IMR-90 (cell line): ENCODE measurements at regions not wholly inside any gene's neighbourhood (a gene's known extent, or its start where the extent isn't known, plus 50 kb on each side); places are given as distances from the start of the nearest gene placed in this dataset.

Experiments
- ATAC-seq: fragments of 200-7000 bp; cut with Tn5 transposase; 2 replicates; pipeline ENCODE4 v1.9.1; 2020; ENCODE audit warnings: low read depth, mild to moderate bottlenecking, moderate library complexity
- BruUV-seq: library from RNA; stranded (reverse); fragments of 400-500 nt; replicated peaks from 2 replicates; lab custom pipeline; 2021; lab: Mats Ljungman, UMichigan
- CTCF ChIA-PET: fragments of 300-600 bp; formaldehyde crosslinking; extraction: SDS; loops from one replicate; lab custom pipeline; 2021; ENCODE audit warnings: antibody characterized with exemption; lab: Yijun Ruan, JAX
- POLR2A ChIA-PET: fragments of 300-600 bp; sonication (Branson Sonifier 250); formaldehyde crosslinking; loops from one replicate; lab custom pipeline; 2022; ENCODE audit warnings: antibody characterized with exemption; ENCODE audit not compliant: unreplicated experiment; lab: Charles Lee
- DNase-seq: peaks from one replicate; pipeline ENCODE4 v3.0.0; 2013
- H2AFZ ChIP-seq: replicated peaks from 2 replicates; pipeline ENCODE3; 2013; ENCODE audit warnings: low read length, mild to moderate bottlenecking; ENCODE audit not compliant: poor library complexity
- H2AK5ac ChIP-seq: 2 replicates; pipeline ENCODE4 v1.6.1; 2013; ENCODE audit warnings: low read depth, low read length, inconsistent platforms
- H2AK9ac ChIP-seq: replicated peaks from 2 replicates; pipeline ENCODE3; 2013; ENCODE audit warnings: mild to moderate bottlenecking, low read depth, low read length, moderate library complexity; ENCODE audit not compliant: poor library complexity
- H2BK120ac ChIP-seq: 2 replicates; pipeline ENCODE4 v1.6.1; 2013; ENCODE audit warnings: low read depth, low read length, inconsistent platforms
- H2BK15ac ChIP-seq: 3 replicates; pipeline ENCODE4 v1.6.1; 2013; ENCODE audit warnings: low read depth, low read length, inconsistent platforms
- H2BK20ac ChIP-seq: 2 replicates; pipeline ENCODE4 v1.6.1; 2013; ENCODE audit warnings: low read depth, mild to moderate bottlenecking, inconsistent platforms, low read length, moderate library complexity
- H2BK5ac ChIP-seq: 2 replicates; pipeline ENCODE4 v1.6.1; 2013; ENCODE audit warnings: mild to moderate bottlenecking, low read depth, low read length, inconsistent platforms; ENCODE audit not compliant: poor library complexity, severe bottlenecking
- H3K14ac ChIP-seq: replicated peaks from 2 replicates; pipeline ENCODE4 v1.6.1; 2013; ENCODE audit warnings: low read depth, low read length, inconsistent platforms
- H3K18ac ChIP-seq: 2 replicates; pipeline ENCODE4 v1.6.1; 2013; ENCODE audit warnings: low read depth, low read length, control low read depth
- H3K23ac ChIP-seq: 2 replicates; pipeline ENCODE4 v1.6.1; 2013; ENCODE audit warnings: low read depth, low read length, inconsistent platforms
- H3K27ac ChIP-seq: 2 replicates; pipeline ENCODE4 v1.5.1; 2013; ENCODE audit warnings: mild to moderate bottlenecking, control low read depth, low read length; ENCODE audit not compliant: insufficient read depth
- H3K27me3 ChIP-seq: 2 replicates; pipeline ENCODE4 v1.6.1; 2013; ENCODE audit warnings: low read length; ENCODE audit not compliant: control insufficient read depth, insufficient read depth
- H3K36me3 ChIP-seq: 2 replicates; pipeline ENCODE4 v1.6.1; 2013; ENCODE audit warnings: low read length, mixed read lengths; ENCODE audit not compliant: control insufficient read depth, insufficient read depth
- H3K4ac ChIP-seq: 2 replicates; pipeline ENCODE4 v1.6.1; 2013; ENCODE audit warnings: low read depth, low read length, inconsistent platforms
- H3K4me1 ChIP-seq: 2 replicates; pipeline ENCODE4 v1.6.1; 2013; ENCODE audit warnings: low read length, mixed read lengths; ENCODE audit not compliant: control insufficient read depth, insufficient read depth
- H3K4me2 ChIP-seq: 2 replicates; pipeline ENCODE4 v1.6.1; 2013; ENCODE audit warnings: low read depth, mild to moderate bottlenecking, control low read depth, low read length, moderate library complexity
- H3K4me3 ChIP-seq: 2 replicates; pipeline ENCODE4 v1.5.1; 2013; ENCODE audit warnings: low read depth, mild to moderate bottlenecking, control low read depth, low read length, moderate library complexity; ENCODE audit not compliant: insufficient read depth
- H3K56ac ChIP-seq: 2 replicates; pipeline ENCODE4 v1.6.1; 2013; ENCODE audit warnings: low read length, inconsistent platforms; ENCODE audit not compliant: insufficient read depth; ENCODE audit errors: extremely low read depth
- H3K79me1 ChIP-seq, 2 experiments: 2 replicates each; pipeline ENCODE4 v1.6.1; 2013; ENCODE audit warnings: low read length in 2 of 2, inconsistent platforms in 1 of 2, low read depth in 1 of 2
- H3K9ac ChIP-seq: 2 replicates; pipeline ENCODE4 v1.6.1; 2013; ENCODE audit warnings: low read depth, low read length, control low read depth
- H3K9me1 ChIP-seq: 2 replicates; pipeline ENCODE4 v1.6.1; 2013; ENCODE audit warnings: low read length, inconsistent platforms; ENCODE audit not compliant: insufficient read depth
- H3K9me3 ChIP-seq: 2 replicates; pipeline ENCODE4 v1.6.1; 2013; ENCODE audit warnings: low read length; ENCODE audit not compliant: control insufficient read depth, insufficient read depth
- H4K20me1 ChIP-seq: 2 replicates; pipeline ENCODE4 v1.6.1; 2013; ENCODE audit warnings: low read length, inconsistent platforms; ENCODE audit not compliant: insufficient read depth
- H4K5ac ChIP-seq: 2 replicates; pipeline ENCODE4 v1.6.1; 2013; ENCODE audit warnings: mild to moderate bottlenecking, low read depth, low read length, control low read depth
- H4K8ac ChIP-seq, 2 experiments: 2 replicates each; pipeline ENCODE4 v1.6.1; 2013; ENCODE audit warnings: low read depth in 2 of 2, low read length in 2 of 2, control low read depth in 1 of 2, inconsistent platforms in 1 of 2
- H4K91ac ChIP-seq: 2 replicates; pipeline ENCODE4 v1.6.1; 2013; ENCODE audit warnings: low read depth, low read length, inconsistent platforms; ENCODE audit not compliant: insufficient read depth
- BHLHE40 ChIP-seq: fragments of 150-350 bp; IDR thresholded peaks from 2 replicates; pipeline ENCODE4 v1.6.1; 2016; ENCODE audit warnings: mild to moderate bottlenecking, low read depth, low read length
- CEBPB ChIP-seq: IDR thresholded peaks from 2 replicates; pipeline ENCODE4 v1.6.1; 2012; ENCODE audit warnings: low read depth, low read length, improper control_type of control experiment
- CHD1 ChIP-seq: IDR thresholded peaks from 2 replicates; pipeline ENCODE4 v1.6.1; 2012; ENCODE audit warnings: low read depth, low read length, improper control_type of control experiment
- FOS ChIP-seq: fragments of 150-350 bp; IDR thresholded peaks from 2 replicates; pipeline ENCODE4 v1.6.1; 2016; ENCODE audit warnings: low read depth, low read length
- MAFK ChIP-seq: IDR thresholded peaks from 2 replicates; pipeline ENCODE4 v1.6.1; 2012; ENCODE audit warnings: low read depth, low read length, improper control_type of control experiment
- MAZ ChIP-seq: IDR thresholded peaks from 2 replicates; pipeline ENCODE4 v1.6.1; 2012; ENCODE audit warnings: low read depth, mild to moderate bottlenecking, low read length, improper control_type of control experiment, moderate library complexity, borderline replicate concordance
- MXI1 ChIP-seq: IDR thresholded peaks from 2 replicates; pipeline ENCODE4 v1.6.1; 2012; ENCODE audit warnings: low read depth, mild to moderate bottlenecking, low read length, moderate library complexity, borderline replicate concordance
- NFE2L2 ChIP-seq: fragments of 150-350 bp; IDR thresholded peaks from 2 replicates; pipeline ENCODE4 v1.6.1; 2016; ENCODE audit warnings: low read depth, mild to moderate bottlenecking, low read length
- POLR2A ChIP-seq: IDR thresholded peaks from 2 replicates; pipeline ENCODE4 v1.6.1; 2012; ENCODE audit warnings: mild to moderate bottlenecking, low read depth, low read length
- RAD21 ChIP-seq: IDR thresholded peaks from 2 replicates; pipeline ENCODE4 v1.6.1; 2012; ENCODE audit warnings: low read length, improper control_type of control experiment
- RCOR1 ChIP-seq: IDR thresholded peaks from 2 replicates; pipeline ENCODE4 v1.6.1; 2012; ENCODE audit warnings: mild to moderate bottlenecking, low read length, improper control_type of control experiment; ENCODE audit not compliant: insufficient replicate concordance
- RFX5 ChIP-seq: IDR thresholded peaks from 2 replicates; pipeline ENCODE4 v1.8.0; 2012; ENCODE audit warnings: low read depth, mild to moderate bottlenecking, low read length, moderate library complexity
- SMC3 ChIP-seq: fragments of 150-350 bp; IDR thresholded peaks from 2 replicates; pipeline ENCODE4 v1.6.1; 2016; ENCODE audit warnings: low read depth, mild to moderate bottlenecking, antibody characterized with exemption, low read length, moderate library complexity
- WGBS, 2 experiments: methylation state at CpG; one replicate each; pipeline versions ENCODE4 v1.1.5 to v1.1.7; 2013; ENCODE audit warnings: missing lambda C conversion rate in 2 of 2; ENCODE audit not compliant: insufficient read length in 1 of 2; ENCODE audit errors: extremely low coverage in 2 of 2; 5-methylcytosine and 5-hydroxymethylcytosine counted together
- dilution Hi-C: fragments of 300-500 bp; cut with HindIII; formaldehyde crosslinking; loops from one replicate; pipeline ENCODE4 v1.14.3; 2018; ENCODE audit warnings: low sequenced_read_pairs; ENCODE audit not compliant: unreplicated experiment
- in situ Hi-C: fragments of 300-500 bp; cut with MboI; formaldehyde crosslinking; loops from 3 replicates; pipeline ENCODE4 v1.14.3; 2019; ENCODE audit warnings: low sequenced_read_pairs, inconsistent platforms, mixed read lengths
- intact Hi-C: fragments of 100-400 bp; cut with micrococcal nuclease; formaldehyde crosslinking; loops from 2 replicates; pipeline ENCODE4 v1.10.0; 2022
- TF ChIP-seq, protein P1 (sequence below): fragments of 150-350 bp; IDR thresholded peaks from 2 replicates; pipeline ENCODE4 v1.6.1; 2016; ENCODE audit warnings: low read depth, mild to moderate bottlenecking, low read length, moderate library complexity, borderline replicate concordance
- TF ChIP-seq, protein P2 (sequence below): fragments of 150-350 bp; IDR thresholded peaks from 2 replicates; pipeline ENCODE4 v1.6.1; 2017; ENCODE audit warnings: mild to moderate bottlenecking, antibody characterized with exemption, low read length, low read depth
- TF ChIP-seq, protein P3 (sequence below): conservative IDR thresholded peaks from 2 replicates; pipeline ENCODE4 v1.5.1; 2012; ENCODE audit warnings: mild to moderate bottlenecking, low read depth, low read length, improper control_type of control experiment

DNA sequence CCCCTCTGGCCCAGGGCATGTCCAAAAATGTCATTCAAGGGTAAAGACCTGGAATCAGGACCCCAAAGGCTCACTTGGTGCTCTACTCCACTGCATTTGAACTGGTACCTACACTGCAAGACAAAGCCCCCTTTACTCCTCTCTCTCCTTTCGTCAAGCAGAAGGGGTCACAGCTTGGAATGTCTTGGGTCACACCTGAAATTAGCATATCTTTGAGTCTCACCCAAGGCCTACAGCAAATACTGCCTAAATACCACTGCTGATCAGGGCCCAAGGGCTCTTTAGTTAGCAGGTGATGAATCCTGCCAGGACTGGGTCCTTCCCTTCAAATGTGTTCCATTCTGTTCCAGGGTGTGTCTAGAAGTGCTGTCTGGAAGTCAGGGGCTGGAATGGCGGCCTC lies 320.6 kb downstream of the SV2B start:
- Histone ChIP-seq H4K20me1 (no peaks in the 10 kb centered on the region), H3K56ac (no peak overlapping the region), H3K9me1 (no peaks in the 10 kb centered on the region), H3K27me3 (no peaks in the 10 kb centered on the region), H3K23ac (no peak overlapping the region), H3K27ac (no peak overlapping the region), H2BK15ac (no peak overlapping the region), H3K4ac (no peak overlapping the region), H3K4me3 (no peak overlapping the region), H3K79me1 (no peaks in the 10 kb centered on the region), H4K8ac (no peak overlapping the region), H2BK120ac (no peak overlapping the region), H3K18ac (no peak overlapping the region), H4K5ac (no peak overlapping the region), H3K14ac (no peak overlapping the region), H2AK5ac (no peak overlapping the region), H3K9ac (no peak overlapping the region), H2BK20ac (no peak overlapping the region), H2BK5ac (no peak overlapping the region), H2AFZ (no peak overlapping the region), H3K4me1 (no peaks in the 10 kb centered on the region), H3K9me3 (no peaks in the 10 kb centered on the region), H4K91ac (no peak overlapping the region), H2AK9ac (no peak overlapping the region), H3K36me3 (no peaks in the 10 kb centered on the region), H3K4me2 (no peak overlapping the region)
- ChIA-PET POLR2A (no interaction called here), CTCF (no interaction called here)
- ATAC-seq (no peak), DNase-seq (no peak)
- BruUV-seq = no TSS peak
- TF ChIP-seq POLR2A (no peak), RFX5 (no peak), RAD21 (no peak), SMC3 (no peak), CHD1 (no peak), CEBPB (no peak), FOS (no peak), MAZ (no peak), RCOR1 (no peak), BHLHE40 (no peak), MXI1 (no peak), MAFK (no peak), NFE2L2 (no peak)
- TF ChIP-seq, protein P1, sequence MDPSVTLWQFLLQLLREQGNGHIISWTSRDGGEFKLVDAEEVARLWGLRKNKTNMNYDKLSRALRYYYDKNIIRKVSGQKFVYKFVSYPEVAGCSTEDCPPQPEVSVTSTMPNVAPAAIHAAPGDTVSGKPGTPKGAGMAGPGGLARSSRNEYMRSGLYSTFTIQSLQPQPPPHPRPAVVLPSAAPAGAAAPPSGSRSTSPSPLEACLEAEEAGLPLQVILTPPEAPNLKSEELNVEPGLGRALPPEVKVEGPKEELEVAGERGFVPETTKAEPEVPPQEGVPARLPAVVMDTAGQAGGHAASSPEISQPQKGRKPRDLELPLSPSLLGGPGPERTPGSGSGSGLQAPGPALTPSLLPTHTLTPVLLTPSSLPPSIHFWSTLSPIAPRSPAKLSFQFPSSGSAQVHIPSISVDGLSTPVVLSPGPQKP = no peak
- TF ChIP-seq, protein P2, sequence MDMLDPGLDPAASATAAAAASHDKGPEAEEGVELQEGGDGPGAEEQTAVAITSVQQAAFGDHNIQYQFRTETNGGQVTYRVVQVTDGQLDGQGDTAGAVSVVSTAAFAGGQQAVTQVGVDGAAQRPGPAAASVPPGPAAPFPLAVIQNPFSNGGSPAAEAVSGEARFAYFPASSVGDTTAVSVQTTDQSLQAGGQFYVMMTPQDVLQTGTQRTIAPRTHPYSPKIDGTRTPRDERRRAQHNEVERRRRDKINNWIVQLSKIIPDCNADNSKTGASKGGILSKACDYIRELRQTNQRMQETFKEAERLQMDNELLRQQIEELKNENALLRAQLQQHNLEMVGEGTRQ = no peak
- TF ChIP-seq, protein P3, sequence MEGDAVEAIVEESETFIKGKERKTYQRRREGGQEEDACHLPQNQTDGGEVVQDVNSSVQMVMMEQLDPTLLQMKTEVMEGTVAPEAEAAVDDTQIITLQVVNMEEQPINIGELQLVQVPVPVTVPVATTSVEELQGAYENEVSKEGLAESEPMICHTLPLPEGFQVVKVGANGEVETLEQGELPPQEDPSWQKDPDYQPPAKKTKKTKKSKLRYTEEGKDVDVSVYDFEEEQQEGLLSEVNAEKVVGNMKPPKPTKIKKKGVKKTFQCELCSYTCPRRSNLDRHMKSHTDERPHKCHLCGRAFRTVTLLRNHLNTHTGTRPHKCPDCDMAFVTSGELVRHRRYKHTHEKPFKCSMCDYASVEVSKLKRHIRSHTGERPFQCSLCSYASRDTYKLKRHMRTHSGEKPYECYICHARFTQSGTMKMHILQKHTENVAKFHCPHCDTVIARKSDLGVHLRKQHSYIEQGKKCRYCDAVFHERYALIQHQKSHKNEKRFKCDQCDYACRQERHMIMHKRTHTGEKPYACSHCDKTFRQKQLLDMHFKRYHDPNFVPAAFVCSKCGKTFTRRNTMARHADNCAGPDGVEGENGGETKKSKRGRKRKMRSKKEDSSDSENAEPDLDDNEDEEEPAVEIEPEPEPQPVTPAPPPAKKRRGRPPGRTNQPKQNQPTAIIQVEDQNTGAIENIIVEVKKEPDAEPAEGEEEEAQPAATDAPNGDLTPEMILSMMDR = no peak
- intact Hi-C loops = no loop called here
- in situ Hi-C loops = no loop called here
- dilution Hi-C loops = no loop called here
- no CpG with 5 or more reads among the region's 2 CpGs for WGBS, 2 experiments
